GM19043 (cell line): ENCODE measurements at regions not wholly inside any gene's neighbourhood (a gene's known extent, or its start where the extent isn't known, plus 50 kb on each side); places are given as distances from the start of the nearest gene placed in this dataset.

Source experiments
- ATAC-seq: cut with Tn5 transposase; IDR thresholded peaks from one replicate; pipeline ENCODE4 v1.9.1; 2021; ENCODE audit warnings: low read depth; ENCODE audit not compliant: unreplicated experiment

DNA sequence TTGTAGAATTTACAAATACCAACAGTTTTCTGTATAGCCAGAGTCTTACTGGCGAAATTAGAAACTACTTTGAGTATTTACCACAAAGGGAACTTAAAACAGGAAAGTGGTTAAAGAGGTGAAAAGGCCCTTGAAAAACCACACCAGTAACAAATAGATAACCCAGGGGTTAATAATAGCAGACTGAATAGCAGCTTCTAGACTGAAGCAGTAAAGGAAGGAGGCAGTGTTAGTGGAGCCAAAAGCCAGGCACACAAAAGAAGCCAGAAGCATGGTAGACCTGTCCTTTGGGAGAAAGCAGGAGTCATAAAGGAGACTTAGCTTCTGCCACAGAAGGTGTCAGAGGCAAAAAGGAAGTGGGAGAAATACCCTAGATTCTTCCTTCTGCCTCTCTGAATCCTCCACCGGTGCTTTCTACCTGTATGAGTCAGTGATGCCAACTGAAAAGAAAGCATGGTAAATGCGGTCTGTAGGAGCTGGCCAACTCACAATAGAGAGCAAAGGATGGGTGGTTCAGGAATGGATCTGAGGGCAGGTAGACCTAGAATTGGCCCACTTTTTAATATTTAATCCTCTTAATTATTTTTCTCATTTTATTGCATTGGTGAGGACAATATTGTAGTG lies 97.3 kb downstream of the ARL6IP6 start:
- ATAC-seq = no peak

DNA sequence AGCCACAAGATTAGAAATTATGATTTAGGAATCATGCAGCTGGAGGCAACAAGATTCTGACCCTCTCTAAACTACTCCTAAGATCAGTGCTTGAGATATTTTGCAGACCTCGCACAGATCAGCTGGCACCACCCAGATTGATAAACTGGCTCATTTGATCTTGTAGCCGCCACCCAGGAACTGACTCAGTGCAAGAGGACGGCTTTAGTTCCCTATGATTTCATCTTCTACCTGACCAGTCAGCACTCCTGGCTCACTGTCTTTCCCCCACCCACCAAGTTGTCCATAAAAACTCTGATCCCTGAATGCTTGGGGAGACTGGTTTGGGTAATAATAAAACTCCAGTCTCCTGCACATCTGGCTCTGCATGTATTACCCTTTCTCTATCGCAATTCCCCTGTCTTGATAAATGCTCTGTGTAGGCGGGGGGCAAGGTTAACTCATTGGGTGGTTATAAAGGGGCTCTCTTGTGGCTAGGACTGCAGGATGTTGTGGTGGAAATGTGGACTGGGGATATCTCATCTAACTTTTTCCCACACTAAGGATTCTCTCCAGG lies 96.1 kb downstream of the ARL6IP6 start:
- ATAC-seq = no peak

DNA sequence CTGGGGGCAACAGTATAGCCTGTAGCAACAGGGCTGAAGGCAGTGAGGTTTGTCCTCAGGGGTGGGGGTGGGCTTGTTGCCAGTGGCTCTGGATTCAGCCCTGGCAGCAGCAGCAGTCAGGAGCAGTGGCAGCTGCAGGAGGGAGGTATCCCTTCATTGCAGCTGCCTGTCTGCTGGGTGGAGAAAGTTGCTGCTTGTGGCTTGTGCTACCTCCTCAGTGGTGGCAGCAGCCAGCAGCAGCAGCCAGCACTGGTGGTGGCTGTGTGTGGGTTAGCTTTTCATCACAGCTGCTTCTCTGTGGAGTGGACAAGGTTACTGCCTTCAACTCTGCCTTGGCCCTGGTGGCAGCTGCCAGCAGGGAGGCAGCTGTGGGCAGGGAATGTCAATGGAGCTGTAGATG lies 94.9 kb downstream of the ARL6IP6 start:
- no peak for ATAC-seq
